Progenitor cell of endocrine pancreas (in vitro differentiated cells): ENCODE measurements at regions not wholly inside any gene's neighbourhood (a gene's known extent, or its start where the extent isn't known, plus 50 kb on each side); places are given as distances from the start of the nearest gene placed in this dataset.
A peak's percentile ranks its signal among the peaks of the same experiment; 100 is the strongest.
"Not testable (repeated sequence)": the region's sequence is repeated elsewhere in the genome, so short reads cannot be mapped to it uniquely, and the experiment has no call there.

ENCODE experiments used
- DNase-seq: peaks from one replicate; pipeline ENCODE4 v3.0.0; 2021; ENCODE audit warnings: low spot score; ENCODE audit not compliant: unreplicated experiment
- H3K27ac Mint-ChIP-seq: 2 replicates; pipeline ENCODE4 v1.8.0; 2021; ENCODE audit warnings: mild to moderate bottlenecking, moderate library complexity, mixed read lengths
- H3K27me3 Mint-ChIP-seq: 2 replicates; pipeline ENCODE4 v1.8.0; 2021; ENCODE audit warnings: mixed read lengths
- H3K36me3 Mint-ChIP-seq: 2 replicates; pipeline ENCODE4 v1.8.0; 2022; ENCODE audit warnings: mixed read lengths; ENCODE audit not compliant: insufficient read depth
- H3K4me1 Mint-ChIP-seq: 2 replicates; pipeline ENCODE4 v1.8.0; 2021; ENCODE audit warnings: low read depth, mixed read lengths
- H3K4me3 Mint-ChIP-seq: 2 replicates; pipeline ENCODE4 v1.8.0; 2021; ENCODE audit warnings: low read depth, mild to moderate bottlenecking, moderate library complexity, mixed read lengths
- H3K9me3 Mint-ChIP-seq: 2 replicates; pipeline ENCODE4 v1.8.0; 2021; ENCODE audit warnings: low read depth, mixed read lengths
- CTCF ChIP-seq: fragments of 200-600 bp; sonication (generic); IDR thresholded peaks from one replicate; pipeline ENCODE4 v1.5.0; 2021; ENCODE audit warnings: antibody characterized with exemption, mild to moderate bottlenecking; ENCODE audit not compliant: unreplicated experiment

- Mint-ChIP-seq H3K27me3 (peaks cover 5% of the 10 kb centered on the region), H3K4me3 (no peak overlapping the region), H3K4me1 (peaks cover 4% of the 10 kb centered on the region), H3K27ac (no peak overlapping the region), H3K9me3 (no peaks in the 10 kb centered on the region), H3K36me3 (no peaks in the 10 kb centered on the region)
- TF ChIP-seq CTCF = no peak
- no peak for DNase-seq
Measured at GRCh38 chr5:138637256-138637655, 62.1 kb upstream of the HSPA9 start.

GRCh38 chr5:138636398-138636944 lies 61.3 kb upstream of the HSPA9 start:
- TF ChIP-seq CTCF = no peak
- no peak for DNase-seq
- Mint-ChIP-seq H3K9me3 (no peaks in the 10 kb centered on the region), H3K27ac (no peak overlapping the region), H3K27me3 (peaks cover 5% of the 10 kb centered on the region), H3K4me3 (no peak overlapping the region), H3K36me3 (no peaks in the 10 kb centered on the region), H3K4me1 (peaks cover 4% of the 10 kb centered on the region)

GRCh38 chr5:138635708-138636107 lies 60.5 kb upstream of the HSPA9 start:
- DNase-seq = no peak
- H3K9me3 Mint-ChIP-seq = no peaks in the 10 kb centered on the region
- no peak overlapping the region for H3K27ac Mint-ChIP-seq
- TF ChIP-seq CTCF = no peak
- H3K36me3 Mint-ChIP-seq = no peaks in the 10 kb centered on the region
- H3K4me3 Mint-ChIP-seq = no peak overlapping the region
- peaks cover 5% of the 10 kb centered on the region for H3K27me3 Mint-ChIP-seq
- peaks cover 4% of the 10 kb centered on the region for H3K4me1 Mint-ChIP-seq

- DNase-seq = no peak
- no peaks in the 10 kb centered on the region for H3K9me3 Mint-ChIP-seq
- H3K27ac Mint-ChIP-seq = peak overlapping the region; percentile 37
- no peak overlapping the region for H3K4me3 Mint-ChIP-seq
- TF ChIP-seq CTCF = no peak
- H3K4me1 Mint-ChIP-seq = peaks cover 4% of the 10 kb centered on the region
- peaks cover 2% of the 10 kb centered on the region for H3K27me3 Mint-ChIP-seq
- no peaks in the 10 kb centered on the region for H3K36me3 Mint-ChIP-seq
Measured at GRCh38 chr5:138635265-138635664, 60.1 kb upstream of the HSPA9 start.

- H3K36me3 Mint-ChIP-seq, H3K27me3 Mint-ChIP-seq, DNase-seq, H3K4me3 Mint-ChIP-seq, H3K9me3 Mint-ChIP-seq, H3K4me1 Mint-ChIP-seq: not testable (repeated sequence)
- peak overlapping the region; percentile 51 for H3K27ac Mint-ChIP-seq
Measured at GRCh38 chr5:138634804-138635203, 59.6 kb upstream of the HSPA9 start.

GRCh38 chr5:138632900-138633489 lies 57.8 kb upstream of the HSPA9 start:
- H3K4me1 Mint-ChIP-seq = peaks cover 4% of the 10 kb centered on the region
- H3K27ac Mint-ChIP-seq = peak overlapping the region; percentile 80
- H3K4me3 Mint-ChIP-seq = no peak overlapping the region

More at GRCh38 chr5:138632900-138633489, 57.8 kb upstream of the HSPA9 start:
- DNase-seq = no peak
- Mint-ChIP-seq H3K27me3 (no peaks in the 10 kb centered on the region), H3K36me3 (no peaks in the 10 kb centered on the region), H3K9me3 (no peaks in the 10 kb centered on the region)
- TF ChIP-seq CTCF = peak; percentile 48
